BJ (cell line): ENCODE measurements at regions not wholly inside any gene's neighbourhood (a gene's known extent, or its start where the extent isn't known, plus 50 kb on each side); places are given as distances from the start of the nearest gene placed in this dataset.

Experiments used
- CTCF ChIA-PET: fragments of 350-600 bp; formaldehyde crosslinking; extraction: SDS; loops from one replicate; lab custom pipeline; 2021; ENCODE audit warnings: antibody characterized with exemption, inconsistent platforms; lab: Yijun Ruan, JAX
- POLR2A ChIA-PET: fragments of 300-600 bp; sonication (Branson Sonifier 250); formaldehyde crosslinking; extraction: SDS; loops from one replicate; lab custom pipeline; 2021; ENCODE audit warnings: antibody characterized with exemption; lab: Charles Lee
- DNase-seq: peaks from one replicate; pipeline ENCODE4 v3.0.0-alpha.2; 2011; ENCODE audit warnings: low read depth
- H3K27me3 ChIP-seq: 2 replicates; pipeline ENCODE4 v1.6.0; 2011; ENCODE audit warnings: low read length; ENCODE audit not compliant: control insufficient read depth, insufficient read depth
- H3K36me3 ChIP-seq: 2 replicates; pipeline ENCODE4 v1.5.1; 2011; ENCODE audit warnings: low read length; ENCODE audit not compliant: control insufficient read depth, insufficient read depth
- H3K4me3 ChIP-seq: 2 replicates; pipeline ENCODE4 v1.5.1; 2011; ENCODE audit warnings: low read depth, mild to moderate bottlenecking, control low read depth, low read length
- CTCF ChIP-seq: IDR thresholded peaks from 2 replicates; pipeline ENCODE4 v1.5.1; 2011; ENCODE audit warnings: low read depth, mild to moderate bottlenecking, control low read depth, inconsistent platforms, low read length, moderate library complexity; ENCODE audit not compliant: insufficient read depth

- DNase-seq: no peak
- no peaks in the 10 kb centered on the region for H3K27me3 ChIP-seq
- H3K36me3 ChIP-seq: no peaks in the 10 kb centered on the region
- ChIA-PET CTCF (no interaction called here), POLR2A (no interaction called here)
- TF ChIP-seq CTCF: no peak
- no peak overlapping the region for H3K4me3 ChIP-seq
These were observed 663.3 kb upstream of the MGMT start for GRCh38 chr10:128803790-128804189.

GRCh38 chr10:128804411-128804810 is 662.6 kb upstream of the MGMT start:
- no peaks in the 10 kb centered on the region for H3K27me3 ChIP-seq
- POLR2A ChIA-PET: no interaction called here
- CTCF ChIA-PET: no interaction called here
- no peak for DNase-seq
- no peak overlapping the region for H3K4me3 ChIP-seq
- H3K36me3 ChIP-seq: no peaks in the 10 kb centered on the region
- TF ChIP-seq CTCF: no peak

GRCh38 chr10:128808921-128809440 is 658.1 kb upstream of the MGMT start:
- Histone ChIP-seq H3K27me3 (no peaks in the 10 kb centered on the region), H3K36me3 (no peaks in the 10 kb centered on the region), H3K4me3 (no peak overlapping the region)
- ChIA-PET POLR2A (no interaction called here), CTCF (no interaction called here)
- no peak for DNase-seq
- no peak for TF ChIP-seq CTCF

- POLR2A ChIA-PET: no interaction called here
- H3K27me3 ChIP-seq: no peaks in the 10 kb centered on the region
- H3K4me3 ChIP-seq: no peak overlapping the region
- no peaks in the 10 kb centered on the region for H3K36me3 ChIP-seq
- TF ChIP-seq CTCF: no peak
- CTCF ChIA-PET: no interaction called here
- no peak for DNase-seq
These were observed 655.5 kb upstream of the MGMT start for GRCh38 chr10:128811511-128811910.

- ChIA-PET CTCF (no interaction called here), POLR2A (no interaction called here)
- no peaks in the 10 kb centered on the region for H3K27me3 ChIP-seq
- no peak for DNase-seq
- H3K36me3 ChIP-seq: no peaks in the 10 kb centered on the region
- no peak overlapping the region for H3K4me3 ChIP-seq
- no peak for TF ChIP-seq CTCF
These were observed 655.0 kb upstream of the MGMT start for GRCh38 chr10:128812000-128812399.
